ES-I3 (cell line): ENCODE measurements at regions not wholly inside any gene's neighbourhood (a gene's known extent, or its start where the extent isn't known, plus 50 kb on each side); places are given as distances from the start of the nearest gene placed in this dataset.

Experiments used
- H3K36me3 ChIP-seq: 2 replicates; pipeline ENCODE4 v1.6.1; 2013; ENCODE audit warnings: mild to moderate bottlenecking, low read length, control low read depth, moderate library complexity; ENCODE audit not compliant: insufficient read depth
- H3K4me1 ChIP-seq: 2 replicates; pipeline ENCODE4 v1.6.1; 2013; ENCODE audit warnings: mild to moderate bottlenecking, control low read depth, low read length; ENCODE audit not compliant: insufficient read depth
- H3K9ac ChIP-seq: 2 replicates; pipeline ENCODE4 v1.6.1; 2013; ENCODE audit warnings: low read depth, mild to moderate bottlenecking, low read length, moderate library complexity
- H3K9me3 ChIP-seq: 2 replicates; pipeline ENCODE4 v1.6.1; 2013; ENCODE audit warnings: mild to moderate bottlenecking, low read length, moderate library complexity; ENCODE audit not compliant: control insufficient read depth, insufficient read depth

DNA sequence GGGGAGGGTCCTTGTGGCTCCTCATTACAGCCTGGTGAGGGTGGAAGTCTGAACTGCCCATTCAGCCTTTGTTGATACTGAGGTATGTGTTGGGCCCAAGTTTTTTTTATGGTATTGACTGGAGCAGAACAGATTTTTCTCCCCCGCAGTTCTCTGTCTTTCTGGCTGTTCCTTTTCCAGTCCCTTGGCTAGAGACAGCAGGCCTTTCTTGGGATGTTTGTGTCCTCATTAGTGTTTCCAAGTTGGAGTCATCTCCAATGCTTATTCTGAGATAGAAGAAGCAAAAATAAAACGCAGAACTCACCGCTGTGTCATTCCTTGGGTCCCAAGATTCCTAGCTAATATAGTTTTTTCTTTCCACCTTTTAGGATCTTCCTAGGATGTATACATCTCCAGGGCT lies 193.3 kb downstream of the RAMP3 start:
- Histone ChIP-seq H3K36me3 (no peaks in the 10 kb centered on the region), H3K9me3 (no peaks in the 10 kb centered on the region), H3K9ac (no peak overlapping the region), H3K4me1 (peaks cover 10% of the 10 kb centered on the region; the same call in 1 of the 2 replicates)

DNA sequence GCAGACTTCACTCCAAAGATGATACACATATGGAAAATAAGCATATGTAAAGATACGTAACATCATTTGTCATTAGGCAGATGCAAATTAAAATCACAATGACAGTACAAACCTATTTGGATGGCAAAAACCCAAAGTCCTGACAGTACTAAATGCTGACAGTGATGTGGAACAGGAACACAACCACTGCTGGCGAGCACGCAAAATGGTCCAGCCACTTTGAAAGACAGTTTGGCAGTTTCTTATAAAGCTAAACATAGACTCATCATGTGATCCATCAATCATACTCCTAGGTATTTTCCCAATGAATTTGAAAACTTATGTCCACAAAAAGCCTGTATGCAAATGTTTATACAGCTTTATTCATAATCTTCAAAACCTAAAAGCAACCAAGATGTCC lies 200.7 kb downstream of the RAMP3 start:
- Histone ChIP-seq H3K4me1 (no peaks in the 10 kb centered on the region), H3K36me3 (no peaks in the 10 kb centered on the region), H3K9me3 (no peaks in the 10 kb centered on the region), H3K9ac (no peak overlapping the region)

DNA sequence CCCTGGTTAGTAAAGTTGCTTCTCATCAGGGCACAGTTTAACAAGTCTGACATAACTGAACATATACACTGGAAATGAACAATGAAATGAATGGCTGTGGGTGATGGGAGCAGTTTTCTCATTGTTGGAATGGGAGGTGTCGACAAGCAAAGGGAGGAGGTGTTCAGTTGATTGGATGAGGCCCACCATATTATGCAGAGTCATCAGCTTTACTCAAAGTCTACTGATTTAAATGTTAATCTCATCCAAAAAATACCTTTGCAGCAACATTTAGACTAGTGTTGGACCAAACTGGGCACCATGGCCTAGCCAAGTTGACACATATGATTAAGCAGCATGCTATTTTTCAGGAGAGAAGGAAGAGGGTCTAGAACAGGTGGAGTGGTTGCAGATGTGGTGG lies 201.7 kb downstream of the RAMP3 start:
- Histone ChIP-seq H3K9ac (no peak overlapping the region), H3K36me3 (no peaks in the 10 kb centered on the region), H3K9me3 (no peaks in the 10 kb centered on the region), H3K4me1 (no peaks in the 10 kb centered on the region)

DNA sequence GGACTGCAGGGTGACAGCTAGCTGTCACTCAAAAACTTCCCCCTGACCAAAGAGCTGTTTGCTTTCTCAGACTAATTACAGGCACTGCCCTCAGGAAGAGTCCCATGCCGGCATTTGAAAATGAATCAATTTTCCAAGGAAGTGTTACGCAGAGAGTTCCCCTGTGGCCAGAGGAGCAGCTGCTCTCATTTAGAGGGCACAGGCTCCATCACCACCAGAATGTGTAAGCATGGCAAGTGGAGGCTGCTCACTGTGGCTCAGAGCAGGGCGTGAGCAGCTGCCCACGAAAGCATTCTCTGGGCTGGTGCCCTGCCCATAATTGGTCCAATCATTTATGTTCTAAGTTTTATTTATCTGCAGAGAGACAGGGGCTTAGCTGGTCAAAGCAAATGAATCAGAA lies 202.2 kb downstream of the RAMP3 start:
- Histone ChIP-seq H3K9ac (no peak overlapping the region), H3K36me3 (no peaks in the 10 kb centered on the region), H3K9me3 (no peaks in the 10 kb centered on the region), H3K4me1 (no peaks in the 10 kb centered on the region)

DNA sequence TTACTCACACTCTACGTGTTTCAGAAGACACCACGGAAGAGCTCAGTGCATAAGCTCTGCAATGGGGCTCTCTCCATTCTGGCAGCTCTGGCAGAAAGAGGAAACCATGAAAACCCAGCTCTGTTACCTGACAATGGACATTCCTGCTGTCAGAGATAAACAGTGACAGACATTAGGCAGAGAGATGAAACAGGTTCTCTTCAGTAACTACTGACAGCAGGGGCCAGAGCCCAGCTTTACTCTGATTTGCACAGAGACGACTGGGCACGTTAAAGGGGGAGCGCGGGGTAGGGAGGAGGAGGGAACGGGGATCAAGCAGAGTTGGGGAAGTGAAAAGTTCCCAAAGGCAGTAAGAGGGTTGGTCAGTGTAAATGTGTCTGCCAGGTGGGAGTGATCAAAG lies 206.1 kb downstream of the RAMP3 start:
- no peaks in the 10 kb centered on the region for H3K4me1 ChIP-seq
- H3K36me3 ChIP-seq: no peaks in the 10 kb centered on the region
- H3K9ac ChIP-seq: no peak overlapping the region
- H3K9me3 ChIP-seq: no peaks in the 10 kb centered on the region

DNA sequence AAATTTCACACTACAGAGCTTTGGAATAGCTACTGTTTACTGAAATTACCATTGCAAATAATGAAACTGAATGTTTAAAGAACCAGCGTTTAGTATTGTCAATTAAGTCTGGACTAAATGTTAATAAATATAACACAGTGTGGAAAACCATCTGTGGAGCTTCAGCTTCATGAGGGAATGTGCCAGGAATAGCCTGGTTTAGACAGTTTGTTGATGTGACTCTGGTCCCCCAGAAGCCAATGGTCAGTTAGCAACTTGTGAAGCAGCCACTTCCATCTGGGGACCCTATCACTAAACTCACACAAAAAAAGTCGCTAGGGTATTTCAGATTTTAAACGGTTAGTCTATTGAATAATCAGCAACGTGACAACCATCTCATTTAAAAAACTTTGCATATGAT lies 207.8 kb downstream of the RAMP3 start:
- Histone ChIP-seq H3K9me3 (no peaks in the 10 kb centered on the region), H3K9ac (no peak overlapping the region), H3K4me1 (no peaks in the 10 kb centered on the region), H3K36me3 (no peaks in the 10 kb centered on the region)

DNA sequence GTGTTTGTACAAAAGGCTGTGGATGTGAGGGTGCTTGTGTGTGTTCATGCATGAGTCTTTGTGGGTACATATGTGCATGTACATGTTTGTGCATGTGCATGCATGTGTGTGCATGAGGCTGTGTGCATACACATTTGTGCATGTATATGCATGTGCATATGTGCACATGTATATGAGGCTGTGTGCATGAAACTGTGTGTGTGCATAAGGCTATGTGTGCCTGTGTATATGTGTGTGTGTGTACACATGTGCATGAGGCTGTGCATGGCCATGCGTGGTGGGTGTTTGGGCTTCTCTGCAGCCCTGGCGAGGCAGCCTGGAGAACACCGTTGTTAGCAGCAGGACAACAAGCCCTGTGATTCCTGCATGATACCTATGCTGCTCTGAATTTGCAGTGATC lies 207.7 kb upstream of the ADCY1 start:
- H3K4me1 ChIP-seq: no peaks in the 10 kb centered on the region
- no peaks in the 10 kb centered on the region for H3K36me3 ChIP-seq
- H3K9me3 ChIP-seq: no peaks in the 10 kb centered on the region
- H3K9ac ChIP-seq: no peak overlapping the region

DNA sequence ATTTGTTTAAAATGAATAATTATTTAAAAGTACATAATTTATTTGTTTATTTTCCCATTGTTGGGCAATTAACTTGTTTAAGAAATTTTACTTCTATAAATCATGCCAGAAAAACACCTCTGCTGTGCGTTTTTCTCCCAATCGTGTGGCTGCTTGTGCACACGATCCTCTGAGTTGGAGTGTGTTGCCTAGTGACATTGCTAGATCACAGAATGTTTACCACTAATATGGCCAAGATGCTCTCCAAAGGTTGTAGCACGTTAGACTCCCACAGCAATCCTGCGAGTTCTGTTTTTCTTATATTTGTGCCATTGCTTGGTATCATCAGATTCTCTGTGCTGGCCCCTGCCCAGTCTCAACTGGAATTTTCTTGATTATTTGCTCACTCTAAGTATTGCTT lies 207.1 kb upstream of the ADCY1 start:
- no peaks in the 10 kb centered on the region for H3K4me1 ChIP-seq
- H3K9me3 ChIP-seq: no peaks in the 10 kb centered on the region
- no peak overlapping the region for H3K9ac ChIP-seq
- no peaks in the 10 kb centered on the region for H3K36me3 ChIP-seq

DNA sequence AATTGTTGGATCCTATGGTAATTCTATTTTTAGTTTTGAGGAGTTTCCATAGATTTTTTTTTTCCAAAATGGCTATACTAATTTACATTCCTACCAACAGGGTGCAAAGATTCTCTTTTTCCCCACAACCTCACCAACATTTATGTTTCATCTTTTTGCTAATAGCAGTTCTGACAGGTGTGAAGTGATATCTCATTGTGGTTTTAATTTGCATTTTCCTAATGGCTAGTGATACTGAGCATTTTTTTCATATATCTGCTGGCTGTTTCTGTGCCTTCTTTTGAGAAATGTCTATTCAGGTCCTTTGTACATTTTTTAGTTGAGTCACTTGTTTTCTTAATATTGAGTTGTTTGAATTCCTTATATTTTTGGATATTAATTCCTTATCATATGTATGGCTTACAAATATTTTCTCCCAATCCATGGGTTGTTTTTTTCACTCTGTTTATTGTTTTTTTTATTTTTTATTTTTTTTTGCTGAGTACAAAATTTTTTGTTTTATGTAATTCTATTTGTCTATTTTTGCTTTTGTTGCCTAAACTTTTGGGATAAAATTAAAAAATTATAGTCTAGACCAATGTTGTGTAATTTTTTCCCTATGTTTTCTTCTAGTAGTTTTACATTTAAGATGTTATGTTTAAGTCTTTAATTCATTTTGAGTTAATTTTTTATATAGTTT lies 205.9 kb upstream of the ADCY1 start:
- no peaks in the 10 kb centered on the region for H3K9me3 ChIP-seq
- no peaks in the 10 kb centered on the region for H3K36me3 ChIP-seq
- no peaks in the 10 kb centered on the region for H3K4me1 ChIP-seq
- H3K9ac ChIP-seq: no peak overlapping the region

DNA sequence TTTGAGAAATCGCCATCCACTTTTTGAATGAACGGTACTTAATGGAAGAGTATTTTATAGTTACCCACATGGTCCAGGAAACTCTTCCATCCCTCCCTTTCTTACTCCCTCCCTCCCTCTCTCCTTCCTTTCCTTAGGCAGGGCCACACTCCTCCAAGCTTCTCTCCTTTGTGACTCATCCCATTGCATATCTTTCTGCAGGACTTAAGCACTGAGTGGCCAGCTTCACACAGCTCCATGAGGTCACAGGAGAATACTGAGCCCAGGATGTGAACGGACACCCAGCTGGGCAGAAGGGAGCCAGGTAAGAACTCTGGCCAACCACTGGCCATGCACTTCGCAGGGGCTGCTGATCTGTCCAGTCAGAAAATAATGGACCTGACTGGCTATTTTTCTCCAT lies 189.7 kb upstream of the ADCY1 start:
- Histone ChIP-seq H3K36me3 (no peaks in the 10 kb centered on the region), H3K9me3 (0 out of 2 replicates have a peak, but pooled peaks cover 3% of the 10 kb centered on the region), H3K9ac (no peak overlapping the region), H3K4me1 (no peaks in the 10 kb centered on the region)

DNA sequence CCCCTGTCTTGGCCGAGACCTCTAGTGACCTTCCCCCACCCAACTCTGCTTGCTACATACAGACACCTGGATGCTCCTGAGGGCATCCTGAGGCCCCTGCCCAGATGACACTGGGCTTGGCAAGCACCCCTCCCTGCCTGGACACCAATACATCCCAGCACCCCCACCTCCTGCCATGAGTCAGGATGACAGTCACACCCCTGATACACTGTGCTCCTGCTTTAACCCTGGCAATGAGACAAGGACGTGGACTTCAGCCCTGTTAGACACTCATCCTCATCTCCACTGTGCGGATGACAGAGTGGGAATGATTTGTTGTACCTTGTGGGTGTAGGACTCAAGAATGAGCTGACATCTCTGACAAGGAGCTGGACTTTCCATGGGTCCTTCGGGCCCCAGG lies 186.3 kb upstream of the ADCY1 start:
- H3K9me3 ChIP-seq: 0 out of 2 replicates have a peak, but pooled peaks cover 3% of the 10 kb centered on the region
- H3K9ac ChIP-seq: no peak overlapping the region
- no peaks in the 10 kb centered on the region for H3K36me3 ChIP-seq
- H3K4me1 ChIP-seq: no peaks in the 10 kb centered on the region

DNA sequence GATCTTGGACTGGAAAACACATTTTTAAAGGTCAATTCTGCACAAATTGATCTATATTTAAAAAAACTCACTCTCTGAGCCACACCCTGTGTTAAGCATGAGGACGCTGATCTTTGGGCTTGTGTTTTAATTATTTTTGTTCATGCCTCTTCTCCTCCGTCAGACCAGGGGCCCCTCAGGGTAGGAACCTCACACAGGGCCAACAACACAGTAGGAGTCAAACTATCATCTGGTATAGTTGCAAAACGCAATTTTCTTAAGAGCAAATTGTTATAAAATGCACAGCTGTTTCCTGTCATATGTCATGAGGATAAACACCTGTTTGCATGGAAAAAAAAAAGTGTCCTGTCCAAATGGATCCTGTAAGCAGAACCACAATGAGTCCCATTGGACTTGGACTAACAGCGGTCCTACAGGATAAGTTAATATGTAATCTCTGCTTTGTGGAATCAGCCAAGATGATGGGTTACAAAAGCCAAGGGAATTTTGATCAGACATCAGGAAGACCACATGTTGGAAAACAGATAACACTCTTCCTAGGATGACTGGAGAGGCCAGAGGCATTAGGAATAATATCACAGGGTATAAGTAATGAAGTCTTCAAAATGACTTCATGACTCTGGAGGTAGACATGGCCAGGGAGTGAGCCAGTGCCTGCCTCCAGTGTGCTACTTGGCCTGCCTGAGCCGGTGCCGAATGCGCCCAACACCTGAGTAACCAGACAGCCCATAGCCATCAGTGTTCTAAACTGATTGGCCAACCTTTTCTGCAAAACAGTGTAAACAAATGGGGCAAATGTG lies 184.9 kb upstream of the ADCY1 start:
- H3K9ac ChIP-seq: no peak overlapping the region
- H3K4me1 ChIP-seq: no peaks in the 10 kb centered on the region
- H3K9me3 ChIP-seq: no peaks in the 10 kb centered on the region; the same call in 1 of the 2 replicates
- H3K36me3 ChIP-seq: no peaks in the 10 kb centered on the region

DNA sequence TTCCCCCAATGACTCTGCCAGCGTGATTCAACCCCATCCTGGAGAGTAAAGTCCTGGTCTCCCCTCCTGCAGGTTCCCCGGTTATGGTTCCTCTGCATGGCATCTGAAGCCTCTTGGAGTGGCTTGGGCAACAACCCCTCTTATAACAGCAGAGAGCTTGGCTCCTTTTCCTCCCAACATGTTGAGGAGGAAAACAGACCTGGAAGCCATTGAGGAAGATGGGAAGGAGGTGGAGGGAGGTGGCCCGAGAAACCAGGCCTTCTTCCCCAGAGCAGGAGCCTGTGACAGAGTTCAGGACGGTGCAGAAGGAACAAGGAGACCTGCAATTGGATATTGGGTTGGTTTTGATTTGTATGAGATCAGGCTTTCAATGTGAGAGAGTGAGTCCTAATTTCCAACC lies 184.0 kb upstream of the ADCY1 start:
- no peaks in the 10 kb centered on the region for H3K4me1 ChIP-seq
- no peak overlapping the region for H3K9ac ChIP-seq
- H3K9me3 ChIP-seq: no peaks in the 10 kb centered on the region; the same call in 1 of the 2 replicates
- H3K36me3 ChIP-seq: no peaks in the 10 kb centered on the region

DNA sequence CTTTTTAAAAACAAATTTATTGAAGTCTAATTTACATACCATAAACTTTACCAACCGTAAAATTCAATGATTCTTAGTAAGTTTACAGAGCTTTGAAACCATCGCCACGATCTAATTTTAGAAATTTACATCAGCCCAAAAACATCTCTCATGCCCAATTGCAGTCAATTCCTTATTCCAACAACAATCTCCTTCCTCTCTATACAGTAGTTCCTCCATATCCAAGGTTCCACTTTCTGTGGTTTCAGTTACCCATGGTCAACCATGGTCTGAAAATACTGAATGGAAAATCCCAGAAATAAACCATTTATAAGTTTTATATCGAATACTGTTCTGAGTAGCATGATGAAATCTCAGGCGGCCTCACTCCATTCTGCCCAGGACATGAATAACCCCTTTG lies 183.4 kb upstream of the ADCY1 start:
- H3K9ac ChIP-seq: no peak overlapping the region
- no peaks in the 10 kb centered on the region for H3K36me3 ChIP-seq
- no peaks in the 10 kb centered on the region for H3K4me1 ChIP-seq
- H3K9me3 ChIP-seq: no peaks in the 10 kb centered on the region; the same call in 1 of the 2 replicates
